Pulmonary artery endothelial cell (primary cell): ENCODE measurements at regions not wholly inside any gene's neighbourhood (a gene's known extent, or its start where the extent isn't known, plus 50 kb on each side); places are given as distances from the start of the nearest gene placed in this dataset.
"Not testable (repeated sequence)": the region's sequence is repeated elsewhere in the genome, so short reads cannot be mapped to it uniquely, and the experiment has no call there.

Experiments used
- DNase-seq: peaks from one replicate; pipeline ENCODE4 v3.0.0-alpha.2; 2011; ENCODE audit warnings: low read depth, low spot score

DNA sequence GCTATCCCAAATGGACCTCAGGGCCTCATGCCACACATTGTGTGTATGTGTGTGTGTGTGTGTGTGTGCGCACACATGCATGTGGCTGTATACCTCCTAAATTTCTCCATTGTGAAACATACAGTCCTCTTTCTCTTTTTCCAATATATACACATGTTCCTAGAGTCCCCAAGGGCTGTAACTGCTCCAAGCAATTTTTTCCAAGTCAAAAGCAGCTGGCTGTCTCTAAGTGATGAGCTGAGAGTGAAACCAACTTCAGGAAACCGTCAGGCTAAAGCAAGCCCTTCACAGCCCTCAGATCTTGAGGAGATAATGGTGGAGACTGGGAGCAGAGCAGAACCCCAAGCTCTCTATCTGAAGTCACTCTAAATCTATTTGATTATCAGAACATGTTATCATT is 496.1 kb upstream of the DIPK2B start:
- no peak for DNase-seq

- no peak for DNase-seq
These were observed 489.3 kb upstream of the DIPK2B start for GRCh38 chrX:45689971-45690370.

DNA sequence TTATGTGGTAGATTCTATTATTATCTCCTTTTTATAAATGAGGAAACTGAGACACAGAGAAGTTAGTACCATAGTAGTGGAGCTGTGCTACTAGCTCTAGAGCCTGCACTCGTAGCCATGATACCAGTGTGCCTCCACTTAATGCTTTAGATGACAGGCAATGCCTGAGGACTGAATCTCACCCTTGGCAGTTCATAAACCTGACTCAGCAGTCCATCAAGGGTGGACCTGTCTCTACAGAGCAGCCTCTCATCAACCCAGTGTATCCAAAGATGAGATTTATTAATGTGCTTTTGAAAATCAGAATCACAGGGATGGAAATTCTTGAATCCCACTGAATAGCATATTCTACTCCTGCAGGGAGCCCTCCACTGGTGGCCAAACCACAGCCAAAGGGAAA is 483.2 kb upstream of the DIPK2B start:
- no peak for DNase-seq

DNA sequence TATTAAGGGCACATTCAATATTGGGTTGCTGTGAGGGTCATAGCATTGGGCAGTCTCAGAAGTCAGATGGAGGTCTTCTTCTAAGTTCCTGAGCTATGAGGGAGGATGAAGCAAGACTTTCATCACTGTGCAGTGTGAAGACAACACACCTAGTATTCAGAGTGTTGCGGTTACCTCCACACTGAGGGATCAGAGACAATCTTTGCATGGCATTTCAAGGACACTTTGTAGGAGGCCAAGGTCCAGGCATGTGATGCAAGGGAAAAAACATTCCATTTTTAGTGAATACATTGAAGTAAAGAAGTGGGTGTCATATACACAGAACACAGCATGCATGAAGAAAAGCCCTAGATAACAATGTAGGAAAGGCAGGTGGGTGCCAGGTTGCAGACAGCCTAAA is 481.2 kb upstream of the DIPK2B start:
- DNase-seq, result no peak

DNA sequence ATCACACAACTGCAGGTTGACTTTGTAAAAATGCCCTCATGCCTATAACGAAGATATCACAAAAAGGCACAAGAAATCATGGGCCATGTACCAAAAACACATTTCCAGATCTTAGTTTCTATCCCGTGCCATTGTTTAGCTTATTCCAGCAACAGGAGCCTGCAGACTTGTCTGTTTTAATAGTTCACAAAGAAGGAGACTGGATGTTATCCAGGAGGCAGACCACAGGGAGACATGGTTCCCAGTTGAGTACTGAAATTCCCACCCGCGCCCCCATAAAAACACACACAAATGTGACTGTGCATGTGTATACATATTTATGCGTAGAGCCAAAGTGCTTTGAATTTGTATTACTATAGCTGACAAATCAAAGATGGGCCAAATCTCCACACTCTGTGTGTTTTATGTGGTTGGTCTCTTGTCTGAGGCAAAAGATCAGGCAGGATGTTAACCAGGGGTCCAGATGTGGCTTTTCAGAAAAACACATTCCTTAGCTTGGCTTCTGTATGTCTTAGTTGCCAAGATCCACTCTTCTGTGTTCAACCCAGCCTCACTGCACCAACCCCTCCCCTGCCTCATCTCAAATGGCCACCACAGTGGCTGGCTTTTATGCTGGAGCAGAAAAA is 469.2 kb upstream of the DIPK2B start:
- DNase-seq, result no peak

- DNase-seq, result no peak
These were observed 468.2 kb upstream of the DIPK2B start for GRCh38 chrX:45668686-45669443.

DNA sequence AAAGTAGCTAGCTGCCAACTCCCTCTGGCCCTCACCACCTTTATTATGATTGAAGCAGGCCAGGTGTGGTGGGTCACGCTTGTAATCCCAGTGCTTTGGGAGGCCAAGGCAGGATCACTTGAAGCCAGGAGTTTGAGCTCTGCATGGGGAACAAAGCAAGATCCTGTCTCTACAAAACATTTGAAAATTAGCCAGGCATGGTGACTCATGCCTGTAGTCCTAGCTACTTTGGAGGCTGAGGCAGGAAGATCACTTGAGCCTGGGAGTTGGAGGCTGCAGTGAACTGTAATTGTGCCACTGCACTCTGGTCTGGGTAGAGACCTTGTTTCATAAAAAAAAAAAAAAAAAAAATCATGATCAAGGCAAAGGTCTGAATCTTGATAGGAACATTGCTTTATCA is 467.0 kb upstream of the DIPK2B start:
- no peak for DNase-seq

- no peak for DNase-seq
These were observed 464.1 kb upstream of the DIPK2B start for GRCh38 chrX:45664727-45665290.

DNA sequence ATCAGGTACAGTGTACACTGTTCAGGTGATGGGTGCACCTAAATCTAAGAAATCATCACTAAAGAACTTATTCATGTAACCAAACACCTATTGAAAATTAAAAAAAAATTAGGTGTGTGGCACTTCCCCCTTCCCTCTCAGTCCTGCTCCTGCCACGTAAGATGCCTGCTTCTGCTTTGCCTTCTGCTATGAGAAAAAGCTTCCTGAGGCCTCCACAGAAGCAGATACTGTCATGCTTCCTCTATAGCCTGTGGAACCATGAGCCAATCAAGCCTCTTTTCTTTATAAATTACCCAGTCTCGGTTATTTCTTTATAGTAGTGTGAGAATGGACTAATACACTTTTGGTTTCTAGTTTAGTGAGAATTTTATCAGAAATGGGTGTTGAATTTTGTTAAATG is 459.8 kb upstream of the DIPK2B start:
- DNase-seq, result no peak

GRCh38 chrX:45633419-45633818 is 432.7 kb upstream of the DIPK2B start:
- no peak for DNase-seq

GRCh38 chrX:45632506-45632905 is 431.8 kb upstream of the DIPK2B start:
- no peak for DNase-seq

DNA sequence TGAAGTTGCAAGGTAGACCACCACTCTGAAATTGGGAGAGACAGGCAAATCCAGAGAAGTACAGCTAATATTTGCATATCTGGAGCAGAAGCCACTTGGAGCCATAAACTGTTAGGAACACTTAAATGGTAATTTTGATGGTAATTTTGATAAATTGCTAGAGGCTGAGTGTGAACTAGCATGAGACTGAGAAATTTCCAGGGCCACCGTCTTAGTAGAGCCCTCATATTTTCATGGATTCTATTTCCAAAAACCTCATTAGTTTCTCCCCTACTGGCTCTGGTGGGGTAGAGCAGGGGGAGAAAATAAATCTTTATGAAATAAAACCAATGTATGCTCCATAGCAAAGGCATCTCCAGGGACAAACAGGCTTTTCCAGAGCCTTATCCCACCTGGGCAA is 429.4 kb upstream of the DIPK2B start:
- DNase-seq, result no peak

DNA sequence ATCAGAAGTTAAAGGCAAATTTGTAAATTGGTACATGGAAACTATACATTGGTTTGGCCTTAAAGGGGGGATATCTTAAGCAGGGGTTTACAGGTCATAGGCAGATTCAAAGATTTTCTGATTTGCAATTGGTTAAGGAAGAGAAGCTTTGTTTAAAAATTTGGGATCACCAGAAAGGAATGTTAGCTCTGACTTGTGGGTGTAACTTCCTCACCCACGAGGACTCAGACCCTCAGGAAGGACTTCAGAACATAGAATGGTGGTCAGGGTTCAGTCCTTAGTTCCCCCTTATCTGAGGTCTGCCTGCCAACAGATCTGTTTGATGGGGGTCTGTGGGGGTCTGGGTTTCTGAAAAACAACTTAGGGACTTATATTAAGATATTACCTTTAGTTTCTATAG is 427.4 kb upstream of the DIPK2B start:
- no peak for DNase-seq

DNA sequence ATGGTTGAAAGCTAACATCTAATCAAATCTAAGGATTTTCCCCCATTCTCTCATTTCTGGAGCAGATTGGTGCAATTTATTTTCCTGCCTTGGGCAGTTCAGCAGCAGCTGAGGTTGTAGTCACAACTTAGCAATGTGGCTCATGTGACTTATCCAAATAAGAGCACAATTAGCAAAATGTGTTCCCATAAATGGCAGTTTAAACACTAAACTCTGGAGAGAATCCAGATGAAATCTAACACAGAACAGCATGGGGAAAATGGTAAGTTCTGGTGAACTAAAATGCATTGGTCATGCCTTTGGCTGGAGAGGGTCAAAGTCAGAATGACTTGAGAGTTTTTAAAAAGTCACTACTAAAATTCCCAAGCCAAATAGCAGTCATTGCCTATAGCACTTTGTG is 422.6 kb upstream of the DIPK2B start:
- peak; percentile 64 for DNase-seq

DNA sequence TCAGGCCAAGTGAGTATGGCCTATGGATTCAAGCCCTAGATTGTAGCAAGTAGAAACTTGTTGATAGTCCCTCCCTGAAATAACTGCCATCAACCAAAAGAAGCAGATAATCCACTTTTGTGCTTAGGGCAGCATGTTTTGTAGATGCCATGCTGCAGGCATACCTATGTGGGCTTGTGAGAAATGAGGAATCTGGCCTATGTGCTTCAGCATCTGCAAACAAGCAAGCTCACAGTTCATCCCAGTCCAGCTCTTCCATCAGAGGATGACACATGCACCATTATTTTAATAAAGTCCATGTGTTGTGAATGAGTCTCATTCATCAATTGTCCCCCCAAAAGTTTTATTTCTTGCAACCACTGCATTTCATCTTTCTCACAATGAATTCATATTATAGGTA is 421.9 kb upstream of the DIPK2B start:
- no peak for DNase-seq

DNA sequence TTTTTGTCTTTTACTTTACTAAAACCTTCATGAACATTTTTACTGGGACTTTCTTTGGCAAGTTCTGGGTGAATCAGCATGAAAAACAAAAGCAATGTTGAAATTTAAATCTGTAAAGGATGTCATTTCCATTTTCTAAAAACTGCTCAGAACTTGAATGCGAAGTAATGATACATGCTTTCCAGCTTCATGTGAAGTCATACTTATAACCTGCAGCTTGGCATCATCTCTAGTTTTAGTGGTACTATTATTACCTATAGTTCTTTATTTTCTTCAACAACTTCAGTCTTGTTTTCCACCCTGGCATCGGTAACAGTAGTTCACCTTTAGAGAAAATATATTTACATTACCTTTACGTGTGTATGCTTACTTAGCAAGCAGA is 421.4 kb upstream of the DIPK2B start:
- no peak for DNase-seq

DNA sequence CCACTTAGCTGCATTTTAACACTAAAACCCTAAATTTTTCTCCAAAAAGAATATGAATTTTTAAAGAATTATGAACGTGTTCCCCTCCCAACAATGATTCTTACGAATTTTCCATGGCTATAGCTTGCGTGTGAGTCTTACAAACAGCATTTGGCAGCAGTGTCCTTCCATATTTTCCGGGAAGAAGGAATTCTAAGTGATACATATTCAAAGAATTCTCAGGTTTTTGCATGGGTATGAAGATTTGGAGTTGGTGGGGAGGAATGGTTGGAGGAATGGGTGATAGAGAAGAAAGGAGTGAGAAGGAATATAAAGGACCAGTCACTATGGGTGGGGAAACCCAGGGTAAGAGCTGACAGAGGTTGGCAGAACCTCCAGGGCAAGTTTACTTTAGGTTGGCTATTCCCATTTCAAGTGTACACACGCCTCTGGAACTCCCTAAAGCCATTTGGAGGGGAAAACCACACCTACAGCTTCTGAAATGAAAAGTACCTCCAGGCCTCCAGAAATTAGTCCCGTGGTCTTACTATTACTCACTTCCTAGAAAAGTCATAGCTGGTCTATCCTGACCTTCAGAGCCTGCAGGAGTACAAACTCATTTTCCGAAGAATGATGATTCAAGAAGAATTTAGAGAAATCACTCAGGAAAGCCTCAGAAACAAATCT is 420.8 kb upstream of the DIPK2B start:
- DNase-seq, result peak; percentile 27

DNA sequence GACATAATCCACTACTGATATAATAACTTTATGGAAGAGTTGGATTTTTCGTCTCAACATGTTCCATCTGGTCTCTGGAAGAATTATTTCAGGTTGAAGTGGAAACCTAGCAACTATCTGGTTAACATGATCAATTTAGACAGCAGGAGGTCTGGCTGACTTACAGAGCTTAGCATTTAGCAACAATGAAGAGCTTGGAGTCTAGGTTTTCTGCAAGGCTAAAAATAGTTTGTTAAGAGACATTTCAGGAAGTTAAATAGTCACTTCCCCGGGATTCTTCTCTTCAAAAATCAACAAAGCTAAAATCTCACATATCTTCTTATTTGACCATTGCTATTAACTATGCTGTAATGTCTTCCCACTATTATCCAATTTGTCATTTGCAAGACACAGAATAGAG is 418.6 kb upstream of the DIPK2B start:
- no peak for DNase-seq

DNA sequence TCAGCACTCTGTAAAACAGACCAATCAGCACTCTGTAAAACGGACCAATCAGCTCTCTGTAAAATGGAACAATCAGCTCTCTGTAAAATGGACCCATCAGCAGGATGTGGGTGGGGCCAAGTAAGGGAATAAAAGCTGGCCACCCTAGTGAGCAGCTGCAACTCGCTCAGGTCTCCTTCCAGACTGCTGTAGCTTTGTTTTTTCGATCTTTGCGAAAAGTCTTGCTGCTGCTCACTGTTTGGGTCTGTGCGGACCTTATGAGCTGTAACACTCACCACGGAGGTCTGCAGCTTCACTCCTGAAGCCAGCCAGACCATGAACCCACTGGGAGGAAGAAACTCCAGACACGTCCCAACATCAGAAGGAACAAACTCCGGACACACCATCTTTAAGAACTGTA is 414.9 kb upstream of the DIPK2B start:
- DNase-seq, result not testable (repeated sequence)

GRCh38 chrX:45614853-45615252 is 414.2 kb upstream of the DIPK2B start:
- DNase-seq, result no peak

DNA sequence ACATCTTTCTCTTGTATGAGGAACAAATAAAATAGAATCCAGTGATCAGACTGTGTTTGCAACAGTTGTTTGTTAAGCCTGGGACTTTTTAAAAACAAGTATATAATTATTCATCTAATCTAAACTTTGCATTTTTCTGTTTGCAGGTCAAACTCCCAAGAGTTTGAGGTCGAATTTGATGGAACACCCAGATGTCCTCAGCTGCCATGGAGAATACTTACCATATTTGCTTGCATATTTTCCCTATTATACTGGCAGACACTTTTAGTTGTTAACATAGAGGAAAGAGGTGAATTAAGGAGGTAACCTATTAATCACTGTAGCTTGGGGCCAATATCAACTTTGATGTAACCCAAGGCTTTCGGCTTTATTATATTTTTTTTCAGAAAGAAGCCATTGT is 401.5 kb upstream of the DIPK2B start:
- no peak for DNase-seq

- no peak for DNase-seq
These were observed 400.4 kb upstream of the DIPK2B start for GRCh38 chrX:45601052-45601451.

DNA sequence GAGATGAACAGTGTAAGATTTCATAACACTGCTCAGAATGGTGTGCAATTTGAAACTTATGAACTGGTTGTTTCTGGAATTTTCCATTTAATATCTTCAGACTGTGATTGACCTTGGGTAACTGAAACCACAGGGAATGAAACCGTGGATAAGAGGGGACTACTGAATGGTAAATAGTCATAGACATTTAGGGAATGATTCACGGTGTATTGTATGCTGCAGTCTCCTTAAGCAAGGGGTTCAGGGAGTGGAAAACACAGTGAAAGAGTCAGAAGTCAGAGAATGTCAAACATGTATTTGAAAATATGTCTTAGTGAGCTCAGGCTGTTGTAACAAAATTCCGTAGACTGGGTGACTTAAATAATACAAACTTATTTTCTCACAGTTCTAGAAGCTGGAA is 398.2 kb upstream of the DIPK2B start:
- DNase-seq, result no peak
